GM19351 (cell line): ENCODE measurements at regions not wholly inside any gene's neighbourhood (a gene's known extent, or its start where the extent isn't known, plus 50 kb on each side); places are given as distances from the start of the nearest gene placed in this dataset.

ENCODE experiments used
- ATAC-seq: cut with Tn5 transposase; IDR thresholded peaks from one replicate; pipeline ENCODE4 v1.9.1; 2021; ENCODE audit warnings: mild to moderate bottlenecking, moderate library complexity; ENCODE audit not compliant: unreplicated experiment

GRCh38 chr16:79543219-79543618 is 57.3 kb downstream of the MAF start:
- ATAC-seq = no peak

- no peak for ATAC-seq
Observed at GRCh38 chr16:79542237-79542774, 58.2 kb downstream of the MAF start.

DNA sequence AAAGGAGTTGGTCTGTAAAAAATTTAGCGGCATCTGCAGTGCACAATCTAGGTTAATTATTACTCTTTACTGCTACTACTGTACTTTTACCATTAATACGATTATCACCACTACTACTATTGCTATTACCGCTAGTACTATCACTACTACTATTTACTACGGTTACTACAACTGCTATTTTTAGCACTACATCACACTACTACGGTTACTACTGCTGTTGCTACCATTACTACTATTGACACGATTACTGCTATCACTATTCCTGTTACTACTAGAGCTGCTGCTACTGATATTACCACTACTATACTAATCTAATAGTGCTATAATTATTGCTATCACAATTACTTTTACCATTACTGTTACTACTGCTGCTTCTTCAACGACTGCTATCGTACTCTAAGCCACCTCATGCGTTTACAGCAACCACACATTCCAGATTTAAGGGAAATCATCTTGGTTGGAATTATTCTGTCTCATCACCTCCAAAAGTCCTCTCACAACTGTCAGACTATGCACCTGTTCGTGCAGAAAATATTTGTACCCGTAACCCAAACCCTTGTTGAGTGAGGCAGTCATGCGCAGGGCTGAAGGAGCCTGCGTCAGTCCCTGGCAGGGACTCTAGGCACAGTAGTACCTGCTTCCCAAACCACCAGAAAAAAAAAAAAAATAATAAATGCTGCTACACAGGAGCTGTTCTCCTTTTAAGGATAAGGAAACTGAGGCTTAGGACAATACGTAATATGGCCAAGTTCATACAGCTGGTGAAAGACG is 59.5 kb downstream of the MAF start:
- no peak for ATAC-seq

GRCh38 chr16:79537584-79537983 is 63.0 kb downstream of the MAF start:
- no peak for ATAC-seq

DNA sequence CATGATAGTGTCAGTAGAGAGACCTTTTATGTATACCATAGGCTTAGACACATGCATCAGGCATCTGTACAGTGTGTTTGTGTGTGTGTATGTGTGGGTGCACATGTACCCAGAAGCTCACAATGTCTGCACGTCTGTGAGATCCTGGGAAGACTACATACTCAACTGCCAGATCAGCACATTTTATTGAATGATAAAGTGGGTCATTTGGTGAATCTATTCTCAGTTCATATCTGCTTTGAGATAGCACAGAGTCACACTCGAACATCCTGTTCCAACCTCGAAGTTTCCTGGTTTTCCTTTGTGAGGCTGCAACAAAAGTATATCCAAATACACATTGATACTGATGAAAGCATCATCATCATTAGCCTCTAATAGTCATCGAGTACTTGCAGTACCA is 63.6 kb downstream of the MAF start:
- ATAC-seq = no peak

GRCh38 chr16:79535130-79535529 is 65.4 kb downstream of the MAF start:
- no peak for ATAC-seq

DNA sequence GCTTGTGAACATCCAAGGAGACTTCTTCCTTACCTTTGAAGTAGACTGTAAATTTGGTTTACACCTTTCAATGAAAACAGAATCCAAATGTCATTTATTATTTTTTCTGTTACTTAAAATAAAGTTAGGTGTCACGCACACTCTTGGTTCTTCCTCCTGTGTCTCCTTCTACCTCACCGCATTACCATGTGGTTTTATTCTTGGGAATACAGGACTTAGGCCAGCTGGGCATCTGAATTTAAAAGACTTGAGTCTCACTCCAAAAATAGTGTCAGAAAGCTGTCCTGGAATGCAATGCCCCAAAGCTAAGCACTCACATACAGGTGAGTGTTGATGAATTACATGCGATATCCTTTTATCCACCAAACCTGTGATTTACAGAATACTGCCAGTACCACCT is 66.4 kb downstream of the MAF start:
- no peak for ATAC-seq

DNA sequence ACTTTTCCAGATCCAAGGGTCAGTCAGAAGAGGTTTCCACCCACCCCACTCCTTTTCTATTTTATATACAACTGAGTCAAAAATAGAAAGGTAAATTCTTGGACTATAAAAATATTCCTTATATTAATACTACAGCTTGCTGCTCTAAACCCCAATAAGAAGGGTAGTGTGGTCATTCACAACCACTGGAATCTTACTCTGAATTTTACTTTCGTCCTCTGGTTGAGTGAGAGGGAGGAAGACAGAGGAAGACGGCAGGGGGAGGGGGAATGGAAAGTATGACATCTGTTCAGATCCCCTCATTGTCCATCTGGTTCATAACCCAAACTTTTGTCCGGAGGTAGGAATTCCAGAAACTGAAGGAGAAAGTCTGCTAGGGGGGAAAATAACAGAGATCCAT is 67.2 kb downstream of the MAF start:
- ATAC-seq = no peak

- no peak for ATAC-seq
Observed at GRCh38 chr16:79532785-79533184, 67.8 kb downstream of the MAF start.

- no peak for ATAC-seq
Observed at GRCh38 chr16:79532273-79532672, 68.3 kb downstream of the MAF start.

DNA sequence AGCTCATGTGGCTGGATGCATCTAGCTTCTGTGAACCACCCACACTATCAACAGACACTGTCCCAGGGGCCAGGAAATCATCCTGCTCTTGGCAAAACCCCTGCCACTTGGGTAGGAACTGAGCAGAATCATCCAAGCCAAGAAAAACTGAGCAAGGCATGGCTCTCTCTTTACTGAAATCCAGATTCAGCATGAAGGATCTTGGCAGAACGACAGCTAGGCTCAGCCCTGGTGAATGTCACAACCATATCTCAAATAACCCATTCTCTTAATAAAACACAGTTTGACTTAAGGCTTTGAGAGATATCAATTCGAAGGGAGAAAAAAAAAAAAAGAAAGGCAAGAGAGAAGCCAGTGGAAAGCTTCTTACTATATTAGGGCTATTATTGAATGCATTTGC is 72.2 kb downstream of the MAF start:
- ATAC-seq = no peak

GRCh38 chr16:79523971-79524370 is 76.6 kb downstream of the MAF start:
- no peak for ATAC-seq

DNA sequence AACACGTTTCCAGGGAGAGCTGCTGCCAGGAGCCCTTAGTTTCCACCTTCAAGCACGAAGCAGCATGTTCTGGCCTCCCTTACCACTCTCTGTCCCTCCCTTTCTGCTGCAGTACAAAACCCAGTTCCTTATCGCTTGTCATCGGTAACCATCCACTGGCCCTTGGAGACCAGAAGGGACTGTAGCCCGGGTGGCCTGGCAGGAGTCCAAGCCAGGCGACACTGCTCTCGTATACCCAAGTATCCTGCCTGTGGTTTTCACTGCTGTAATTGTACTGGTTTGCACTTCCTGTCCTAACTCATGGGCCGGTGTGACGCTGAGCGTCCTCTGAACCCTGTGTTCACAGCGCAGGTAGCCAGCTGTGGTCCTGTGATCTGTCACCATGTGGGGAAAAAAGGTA is 81.1 kb downstream of the MAF start:
- ATAC-seq = no peak

GRCh38 chr16:79517156-79517555 is 83.4 kb downstream of the MAF start:
- ATAC-seq = no peak

DNA sequence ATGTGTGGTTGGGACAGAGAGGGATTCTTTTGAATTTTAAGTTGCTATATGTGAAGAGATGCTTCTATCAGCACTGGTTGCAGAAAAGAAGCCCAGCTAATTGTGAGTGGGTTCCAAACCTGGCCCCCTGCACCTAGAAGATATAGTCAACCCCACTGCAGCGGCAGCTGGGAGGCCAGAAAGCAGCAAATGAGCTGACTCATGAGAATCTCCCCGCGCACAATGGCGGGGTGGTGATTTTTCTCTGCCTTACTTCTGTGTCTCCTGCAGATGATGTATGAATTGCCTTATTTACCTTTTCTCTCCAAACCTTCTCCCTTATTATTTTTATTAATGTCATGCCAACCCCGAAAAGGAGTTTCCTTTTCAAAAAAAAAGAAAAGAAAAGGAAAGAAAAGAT is 89.7 kb downstream of the MAF start:
- no peak for ATAC-seq

- no peak for ATAC-seq
Observed at GRCh38 chr16:79509906-79510305, 90.6 kb downstream of the MAF start.

- ATAC-seq = no peak
Observed at GRCh38 chr16:79509211-79509631, 91.3 kb downstream of the MAF start.

DNA sequence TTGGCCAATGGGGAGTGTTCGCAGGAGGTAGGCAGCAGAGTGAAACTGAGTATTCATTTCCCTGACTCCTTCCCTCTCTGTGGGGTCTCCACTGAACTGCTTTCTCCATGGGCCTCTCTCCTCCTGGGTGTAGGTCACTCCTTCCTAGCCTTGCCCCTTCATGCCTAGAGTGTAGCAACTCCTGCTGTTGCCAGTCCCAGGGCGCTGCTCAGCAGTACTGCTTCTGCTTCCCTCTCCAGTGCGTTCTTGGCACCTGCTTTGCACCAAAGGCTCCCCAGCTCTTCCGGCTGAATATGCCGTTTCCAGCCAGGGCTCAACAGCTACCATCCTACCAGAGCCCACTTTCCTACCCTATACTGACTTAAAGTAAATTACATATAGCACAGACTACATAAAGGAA is 92.2 kb downstream of the MAF start:
- ATAC-seq = no peak

GRCh38 chr16:79505344-79505743 is 95.2 kb downstream of the MAF start:
- no peak for ATAC-seq

DNA sequence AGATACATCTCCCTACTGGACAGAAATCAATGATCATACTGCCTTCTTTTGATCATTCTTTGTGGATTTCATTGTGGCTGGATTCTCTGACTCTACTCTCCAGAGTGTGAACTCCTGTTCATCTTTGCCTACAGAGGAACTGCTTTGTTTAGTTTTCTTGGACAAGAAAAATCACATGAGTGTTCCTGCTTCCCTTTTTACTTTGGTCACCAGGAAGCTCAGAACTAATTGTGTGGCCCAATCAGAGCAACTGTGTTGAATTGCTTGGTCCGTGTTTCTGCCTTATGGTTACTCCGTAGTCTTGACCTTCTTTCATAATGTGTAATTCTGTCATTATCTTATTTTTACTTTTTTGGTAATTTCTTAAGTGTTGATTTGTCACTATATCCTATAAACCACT is 97.0 kb downstream of the MAF start:
- no peak for ATAC-seq

DNA sequence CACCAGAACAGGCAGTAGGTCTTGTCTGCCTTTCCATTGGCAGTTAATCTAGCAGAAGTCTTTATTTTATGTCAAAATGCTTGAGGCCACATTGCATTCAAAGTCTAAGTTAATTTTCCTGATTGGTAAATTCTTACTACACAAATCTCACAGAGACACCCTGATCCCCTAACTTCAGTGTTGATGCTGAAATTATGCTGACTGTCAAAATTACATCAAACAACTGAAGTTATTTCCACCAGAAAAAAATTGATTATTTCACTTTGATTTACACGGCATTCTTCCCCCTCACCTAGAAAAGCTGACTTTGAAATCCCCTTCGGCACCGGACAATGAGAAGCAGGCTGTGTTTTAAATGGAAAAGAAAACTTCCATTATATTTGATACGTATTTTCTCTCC is 99.1 kb downstream of the MAF start:
- ATAC-seq = no peak

- ATAC-seq = no peak
Observed at GRCh38 chr16:79500866-79501265, 99.7 kb downstream of the MAF start.

DNA sequence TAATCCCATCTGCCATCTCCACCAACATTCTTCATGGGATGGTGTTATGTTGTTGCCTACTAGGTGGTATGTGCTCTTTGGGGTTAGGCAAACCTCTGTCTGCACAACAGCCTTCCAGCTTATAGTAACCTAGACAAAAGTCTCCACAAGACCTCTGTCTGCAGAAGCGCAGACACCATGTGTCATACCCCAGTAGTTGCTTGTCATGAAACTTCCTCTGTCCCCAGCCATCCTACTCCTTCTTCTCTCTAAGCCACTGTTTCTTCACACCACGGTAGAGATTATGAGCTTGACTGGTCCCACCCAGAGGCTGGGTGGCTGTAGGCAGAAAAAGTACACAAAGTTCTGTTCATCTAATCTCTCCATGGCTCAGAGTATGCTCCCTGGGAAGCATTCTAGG is 100.3 kb downstream of the MAF start:
- no peak for ATAC-seq
